HCT116 (cell line): ENCODE measurements at regions not wholly inside any gene's neighbourhood (a gene's known extent, or its start where the extent isn't known, plus 50 kb on each side); places are given as distances from the start of the nearest gene placed in this dataset.

Experiments used
- ATAC-seq: fragments of 200-7000 bp; cut with Tn5 transposase; 2 replicates; pipeline ENCODE4 v1.9.1; 2020; ENCODE audit warnings: mild to moderate bottlenecking, moderate library complexity
- BruUV-seq: library from RNA; stranded (reverse); fragments of 400-500 nt; replicated peaks from 2 replicates; lab custom pipeline; 2021; lab: Mats Ljungman, UMichigan
- CTCF ChIA-PET: fragments of 300-600 bp; sonication (Branson Sonifier 250); formaldehyde crosslinking; loops from one replicate; lab custom pipeline; 2021; ENCODE audit warnings: antibody characterized with exemption; lab: Charles Lee
- POLR2A ChIA-PET: fragments of 300-600, 350-600 bp; sonication (Branson Sonifier 250); formaldehyde crosslinking; loops from one replicate; lab custom pipeline; 2021; ENCODE audit warnings: antibody characterized with exemption; lab: Charles Lee
- RAD21 ChIA-PET, 2 experiments: fragments of 300-600 bp; sonication (Branson Sonifier 250); formaldehyde crosslinking; loops; one replicate each; lab custom pipeline; 2023; ENCODE audit warnings: low total read pairs in 2 of 2; ENCODE audit not compliant: uncharacterized antibody in 2 of 2, unreplicated experiment in 2 of 2, low non-redundant PET in 1 of 2; lab: Charles Lee
- DNase-seq: peaks from one replicate; pipeline ENCODE4 v3.0.0-alpha.2; 2010; ENCODE audit warnings: low read depth, low spot score
- H2AFZ ChIP-seq: fragments of 200-600 bp; shearing (Covaris generic), sonication (generic); 2 replicates; pipeline ENCODE4 v1.6.1; 2017; ENCODE audit warnings: low read depth, mixed run types, mixed read lengths, antibody characterized with exemption, low read length; ENCODE audit not compliant: poor library complexity, severe bottlenecking
- H3K27ac ChIP-seq: 2 replicates; pipeline ENCODE4 v1.5.1; 2012; ENCODE audit warnings: low read depth, low read length
- H3K27me3 ChIP-seq: fragments of 200-600 bp; sonication (generic); 2 replicates; pipeline ENCODE4 v1.6.1; 2016; ENCODE audit warnings: mixed run types, low read length, mixed read lengths; ENCODE audit not compliant: insufficient read depth
- H3K36me3 ChIP-seq, 2 experiments: fragments of 200-500 bp in 1 of 2; fragments of 200-600 bp in 1 of 2; sonication (Bioruptor generic) in 1 of 2; sonication (generic) in 1 of 2; 2 replicates each; pipeline versions ENCODE4 v1.5.1 to v1.6.1; 2014 to 2016; ENCODE audit warnings: low read length in 2 of 2, inconsistent platforms in 1 of 2, mixed read lengths in 1 of 2, mixed run types in 1 of 2; ENCODE audit not compliant: insufficient read depth in 2 of 2, control insufficient read depth in 1 of 2
- H3K4me1 ChIP-seq, 2 experiments: fragments of 200-600 bp in 1 of 2; sonication (generic) in 1 of 2; 2 replicates each; pipeline versions ENCODE4 v1.5.1 to v1.6.1; 2012 to 2017; ENCODE audit warnings: low read length in 2 of 2, inconsistent platforms in 1 of 2, mild to moderate bottlenecking in 1 of 2, mixed read lengths in 1 of 2, mixed run types in 1 of 2, moderate library complexity in 1 of 2; ENCODE audit not compliant: insufficient read depth in 2 of 2, control insufficient read depth in 1 of 2
- H3K4me2 ChIP-seq: fragments of 200-600 bp; sonication (generic); 2 replicates; pipeline ENCODE4 v1.6.1; 2017; ENCODE audit warnings: mixed run types, low read length, mixed read lengths
- H3K4me3 ChIP-seq, 2 experiments: fragments of 200-600 bp in 1 of 2; sonication (generic) in 1 of 2; replicated peaks in 1 of 2; 2 replicates each; pipeline ENCODE4 v1.5.1; 2011 to 2016; ENCODE audit warnings: low read length in 2 of 2, control low read depth in 1 of 2, low read depth in 1 of 2, mild to moderate bottlenecking in 1 of 2, mixed read lengths in 1 of 2, mixed run types in 1 of 2
- H3K79me2 ChIP-seq: fragments of 200-600 bp; sonication (generic); 2 replicates; pipeline ENCODE4 v1.6.1; 2017; ENCODE audit warnings: mild to moderate bottlenecking, mixed run types, low read length, moderate library complexity, mixed read lengths; ENCODE audit not compliant: insufficient read depth
- H3K9ac ChIP-seq: fragments of 200-600 bp; sonication (generic); 2 replicates; pipeline ENCODE4 v1.6.1; 2016; ENCODE audit warnings: low read length, mixed read lengths
- H3K9me2 ChIP-seq: fragments of 200-600 bp; sonication (generic), shearing (Covaris generic); 2 replicates; pipeline ENCODE4 v1.6.1; 2017; ENCODE audit warnings: mixed run types, mild to moderate bottlenecking, moderate library complexity; ENCODE audit not compliant: insufficient read depth
- H3K9me3 ChIP-seq, 2 experiments: fragments of 200-500 bp in 1 of 2; fragments of 200-600 bp in 1 of 2; sonication (Bioruptor generic) in 1 of 2; sonication (generic) in 1 of 2; 2 replicates each; pipeline ENCODE4 v1.6.1; 2014 to 2017; ENCODE audit warnings: low read length in 2 of 2, mixed read lengths in 2 of 2, inconsistent platforms in 1 of 2, low read depth in 1 of 2, mild to moderate bottlenecking in 1 of 2, mixed run types in 1 of 2, moderate library complexity in 1 of 2; ENCODE audit not compliant: control insufficient read depth in 1 of 2, insufficient read depth in 1 of 2
- H4K20me1 ChIP-seq: fragments of 200-600 bp; sonication (generic), shearing (Covaris generic); 2 replicates; pipeline ENCODE4 v1.6.1; 2017; ENCODE audit warnings: mixed run types, mild to moderate bottlenecking, moderate library complexity; ENCODE audit not compliant: insufficient read depth
- CBX3 ChIP-seq: IDR thresholded peaks from 2 replicates; pipeline ENCODE4 v1.6.1; 2012; ENCODE audit warnings: low read depth
- CTCF ChIP-seq, 3 experiments: fragments of 200-600 bp in 1 of 3; sonication (generic) in 1 of 3; IDR thresholded peaks in 2 of 3; conservative IDR thresholded peaks in 1 of 3; 2 replicates each; pipeline ENCODE4 v1.5.1; 2012 to 2017; ENCODE audit warnings: low read depth in 2 of 3, low read length in 2 of 3, antibody characterized with exemption in 1 of 3, borderline replicate concordance in 1 of 3, control low read depth in 1 of 3, mild to moderate bottlenecking in 1 of 3, mixed read lengths in 1 of 3, mixed run types in 1 of 3, moderate library complexity in 1 of 3; ENCODE audit not compliant: insufficient read depth in 1 of 3
- ELF1 ChIP-seq: IDR thresholded peaks from 2 replicates; pipeline ENCODE4 v1.6.1; 2012; ENCODE audit warnings: low read depth, borderline replicate concordance
- FOSL1 ChIP-seq: IDR thresholded peaks from 2 replicates; pipeline ENCODE4 v1.6.1; 2012; ENCODE audit warnings: low read depth
- POLR2A ChIP-seq: IDR thresholded peaks from 2 replicates; pipeline ENCODE4 v1.7.0; 2011; ENCODE audit warnings: borderline replicate concordance; ENCODE audit not compliant: insufficient read depth, insufficient read length; ENCODE audit errors: extremely low read depth
- RAD21 ChIP-seq: IDR thresholded peaks from 2 replicates; pipeline ENCODE4 v1.6.1; 2012; ENCODE audit warnings: low read depth, mild to moderate bottlenecking
- SP1 ChIP-seq: IDR thresholded peaks from 2 replicates; pipeline ENCODE4 v1.6.1; 2012; ENCODE audit warnings: low read depth
- ZNF274 ChIP-seq: fragments of 200-500 bp; sonication (Bioruptor generic); IDR thresholded peaks from 2 replicates; pipeline ENCODE4 v1.6.1; 2014; ENCODE audit warnings: mild to moderate bottlenecking, low read depth, low read length, inconsistent platforms
- intact Hi-C: fragments of 100-400 bp; cut with micrococcal nuclease; formaldehyde crosslinking; loops from 2 replicates; pipeline ENCODE4 v1.10.0; 2022

- Histone ChIP-seq H3K4me2 (no peak overlapping the region), H3K36me3 (no peaks in the 10 kb centered on the region), H3K9me2 (no peaks in the 10 kb centered on the region), H3K4me3 (no peak overlapping the region), H3K4me1 (peaks cover 0 to under 1% of the 10 kb centered on the region in 2 experiments; a peak in 1 of 4 replicates), H3K27ac (no peak overlapping the region), H3K9ac (no peak overlapping the region), H4K20me1 (no peaks in the 10 kb centered on the region), H3K79me2 (no peaks in the 10 kb centered on the region), H2AFZ (no peak overlapping the region), H3K9me3 (no peaks in the 10 kb centered on the region), H3K27me3 (no peaks in the 10 kb centered on the region)
- BruUV-seq, result no TSS peak
- ChIA-PET POLR2A (no interaction called here), CTCF (interaction anchor here (2.0 kb wide), 1 partner anchor 211 kb away, joined by 8 read pairs; no protein-coding TSS in a partner anchor), RAD21 (no interaction called here)
- ATAC-seq, result no peak
- no peak for DNase-seq
- intact Hi-C loops, result loop anchor here (10.0 kb wide), 1 partner anchor 1186 kb away; no protein-coding TSS in a partner anchor
- TF ChIP-seq ELF1 (no peak), POLR2A (no peak), SP1 (no peak), CBX3 (no peak), ZNF274 (no peak)
Observed at GRCh38 chr17:56710986-56711385, 117.5 kb downstream of the NOG start.

- POLR2A ChIA-PET, result interaction anchor here (0.9 to 1.5 kb wide), 5 partner anchors 16 to 216 kb away, joined by 3 to 7 read pairs (median 4); partner anchors contain the start of gene TRIM25
- Histone ChIP-seq H3K9ac (no peak overlapping the region), H3K27ac (no peak overlapping the region), H3K9me2 (no peaks in the 10 kb centered on the region), H3K36me3 (no peaks in the 10 kb centered on the region), H3K9me3 (no peaks in the 10 kb centered on the region), H4K20me1 (no peaks in the 10 kb centered on the region), H3K79me2 (no peaks in the 10 kb centered on the region), H2AFZ (peak overlapping the region; percentile 76), H3K4me1 (peaks cover 0 to 4% of the 10 kb centered on the region in 2 experiments; a peak in 1 of 4 replicates), H3K4me3 (no peak overlapping the region), H3K27me3 (no peaks in the 10 kb centered on the region), H3K4me2 (peak overlapping the region; percentile 33)
- intact Hi-C loops, result loop anchor here (1.0 to 10.0 kb wide), 6 partner anchors 65 to 1191 kb away; no protein-coding TSS in a partner anchor
- ATAC-seq (peak; percentile 99), DNase-seq (peak; percentile 83)
- TF ChIP-seq RAD21 (peak; percentile 98), CTCF (IDR thresholded peaks at IDR 0.05 in 2 of 3, conservative IDR thresholded peaks at IDR 0.05 in 1 of 3; ENCODE audit: borderline replicate concordance in 1 of 3, insufficient read depth in 1 of 3, low read depth in 2 of 3, low read length in 2 of 3) (peak; percentile 85 to 98 (median 97)), FOSL1 (no peak)
- no TSS peak for BruUV-seq
- CTCF ChIA-PET, result interaction anchor here (0.6 to 9.1 kb wide), 44 partner anchors 9 to 980 kb away, joined by 3 to 221 read pairs (median 4); partner anchors contain the start of gene NOG
- RAD21 ChIA-PET, result interaction anchor here (0.5 to 2.2 kb wide), 16 partner anchors 16 to 527 kb away, joined by 3 to 46 read pairs (median 6); partner anchors contain the start of gene NOG (in 2 of the 2)
Observed at GRCh38 chr17:56715613-56716357, 117.9 kb downstream of the C17orf67 start.
